Activated B cell treated with CpG ODN at 0.5 μM for 24 hours (primary cell): ENCODE measurements at regions not wholly inside any gene's neighbourhood (a gene's known extent, or its start where the extent isn't known, plus 50 kb on each side); places are given as distances from the start of the nearest gene placed in this dataset.

Experiments
- ATAC-seq: fragments of 200-7000 bp; cut with Tn5 transposase; one replicate; pipeline ENCODE4 v1.10.0; 2021; ENCODE audit warnings: low read depth, mild to moderate bottlenecking, moderate library complexity
- CTCF ChIA-PET: fragments of 350-600 bp; sonication (Branson Sonifier 250); formaldehyde crosslinking; loops from one replicate; lab custom pipeline; 2021; ENCODE audit warnings: antibody characterized with exemption; lab: Charles Lee
- POLR2A ChIA-PET: fragments of 350-600 bp; sonication (Branson Sonifier 250); formaldehyde crosslinking; loops from one replicate; lab custom pipeline; 2021; ENCODE audit warnings: antibody characterized with exemption; lab: Charles Lee
- DNase-seq: peaks from one replicate; pipeline ENCODE4 v3.0.0; 2022
- H3K27ac Mint-ChIP-seq: one replicate; pipeline ENCODE4 v1.8.0; 2020; ENCODE audit warnings: mixed read lengths
- H3K27me3 Mint-ChIP-seq: one replicate; pipeline ENCODE4 v1.8.0; 2021; ENCODE audit warnings: mixed read lengths
- H3K36me3 Mint-ChIP-seq: one replicate; pipeline ENCODE4 v1.8.0; 2021; ENCODE audit warnings: low read depth, mixed read lengths
- H3K4me1 Mint-ChIP-seq: one replicate; pipeline ENCODE4 v1.8.0; 2021; ENCODE audit warnings: mixed read lengths
- H3K4me3 Mint-ChIP-seq: one replicate; pipeline ENCODE4 v1.8.0; 2020; ENCODE audit warnings: mild to moderate bottlenecking, mixed read lengths
- H3K9me3 Mint-ChIP-seq: one replicate; pipeline ENCODE4 v1.8.0; 2020; ENCODE audit warnings: mixed read lengths
- intact Hi-C: fragments of 100-400 bp; cut with micrococcal nuclease; formaldehyde crosslinking; loops from one replicate; pipeline ENCODE4 v1.15.1; 2024
- TF ChIP-seq, protein P1 (sequence below): fragments of 200-600 bp; IDR thresholded peaks from one replicate; pipeline ENCODE4 v1.8.0; 2022; ENCODE audit warnings: antibody characterized with exemption, mild to moderate bottlenecking

DNA sequence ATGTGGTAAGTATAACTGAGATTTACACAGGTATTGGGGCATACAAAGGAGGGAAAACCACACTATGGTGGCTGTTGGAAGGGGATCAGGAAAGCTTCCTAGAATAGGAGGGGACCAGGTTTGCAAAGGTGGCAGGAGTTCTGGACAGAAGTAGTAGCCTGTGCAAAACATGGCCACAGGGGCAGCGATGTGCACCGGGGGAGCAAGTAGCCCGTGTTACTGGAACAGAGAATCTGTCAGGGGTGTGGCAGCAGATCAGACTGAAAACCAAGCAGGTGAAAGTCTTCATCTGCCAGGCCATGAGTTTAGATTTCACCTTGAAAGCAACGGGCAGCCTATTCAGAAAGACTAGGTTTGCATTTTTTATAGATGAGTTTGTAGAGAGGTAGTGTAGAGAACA is 182.3 kb upstream of the LPP start:
- Mint-ChIP-seq H3K36me3 (no peaks in the 10 kb centered on the region), H3K27me3 (peaks cover 12% of the 10 kb centered on the region), H3K4me3 (no peak overlapping the region), H3K9me3 (no peaks in the 10 kb centered on the region), H3K27ac (no peak overlapping the region), H3K4me1 (peaks cover 58% of the 10 kb centered on the region)
- DNase-seq (no peak), ATAC-seq (no peak)
- ChIA-PET CTCF (no interaction called here), POLR2A (no interaction called here)
- intact Hi-C loops = loop anchor here (10.0 kb wide), 1 partner anchor 723 kb away; no protein-coding TSS in a partner anchor
- TF ChIP-seq, protein P1, sequence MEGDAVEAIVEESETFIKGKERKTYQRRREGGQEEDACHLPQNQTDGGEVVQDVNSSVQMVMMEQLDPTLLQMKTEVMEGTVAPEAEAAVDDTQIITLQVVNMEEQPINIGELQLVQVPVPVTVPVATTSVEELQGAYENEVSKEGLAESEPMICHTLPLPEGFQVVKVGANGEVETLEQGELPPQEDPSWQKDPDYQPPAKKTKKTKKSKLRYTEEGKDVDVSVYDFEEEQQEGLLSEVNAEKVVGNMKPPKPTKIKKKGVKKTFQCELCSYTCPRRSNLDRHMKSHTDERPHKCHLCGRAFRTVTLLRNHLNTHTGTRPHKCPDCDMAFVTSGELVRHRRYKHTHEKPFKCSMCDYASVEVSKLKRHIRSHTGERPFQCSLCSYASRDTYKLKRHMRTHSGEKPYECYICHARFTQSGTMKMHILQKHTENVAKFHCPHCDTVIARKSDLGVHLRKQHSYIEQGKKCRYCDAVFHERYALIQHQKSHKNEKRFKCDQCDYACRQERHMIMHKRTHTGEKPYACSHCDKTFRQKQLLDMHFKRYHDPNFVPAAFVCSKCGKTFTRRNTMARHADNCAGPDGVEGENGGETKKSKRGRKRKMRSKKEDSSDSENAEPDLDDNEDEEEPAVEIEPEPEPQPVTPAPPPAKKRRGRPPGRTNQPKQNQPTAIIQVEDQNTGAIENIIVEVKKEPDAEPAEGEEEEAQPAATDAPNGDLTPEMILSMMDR = no peak

DNA sequence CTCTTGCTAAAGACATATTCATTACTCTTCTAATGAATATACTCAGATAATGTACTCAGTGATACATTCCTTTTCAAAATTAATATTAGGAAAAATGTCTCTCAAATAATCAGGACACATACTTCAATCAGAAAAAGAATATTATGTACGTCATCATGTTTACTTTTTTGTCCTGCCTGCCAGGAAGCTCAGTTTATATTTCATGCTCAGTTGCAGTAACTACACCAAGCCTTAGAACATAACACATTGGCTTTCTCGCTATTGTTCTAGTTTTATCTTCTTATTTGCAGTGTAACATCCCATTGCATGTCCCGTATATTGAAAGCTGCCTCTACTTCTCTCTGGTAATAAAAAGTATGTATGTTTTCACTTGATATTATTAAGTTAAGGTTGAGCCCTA is 181.5 kb upstream of the LPP start:
- Mint-ChIP-seq H3K4me1 (peaks cover 53% of the 10 kb centered on the region), H3K4me3 (no peak overlapping the region), H3K27me3 (peaks cover 9% of the 10 kb centered on the region), H3K27ac (no peak overlapping the region), H3K36me3 (no peaks in the 10 kb centered on the region), H3K9me3 (peaks cover under 1% of the 10 kb centered on the region)
- no peak for DNase-seq
- intact Hi-C loops = loop anchor here (10.0 kb wide), 1 partner anchor 722 kb away; no protein-coding TSS in a partner anchor
- CTCF ChIA-PET = no interaction called here
- TF ChIP-seq, protein P1 = no peak
- POLR2A ChIA-PET = interaction anchor here (0.5 to 0.8 kb wide), 4 partner anchors 172 to 415 kb away, joined by 3 to 5 read pairs (median 4); partner anchors contain the start of gene BCL6
- ATAC-seq = no peak

DNA sequence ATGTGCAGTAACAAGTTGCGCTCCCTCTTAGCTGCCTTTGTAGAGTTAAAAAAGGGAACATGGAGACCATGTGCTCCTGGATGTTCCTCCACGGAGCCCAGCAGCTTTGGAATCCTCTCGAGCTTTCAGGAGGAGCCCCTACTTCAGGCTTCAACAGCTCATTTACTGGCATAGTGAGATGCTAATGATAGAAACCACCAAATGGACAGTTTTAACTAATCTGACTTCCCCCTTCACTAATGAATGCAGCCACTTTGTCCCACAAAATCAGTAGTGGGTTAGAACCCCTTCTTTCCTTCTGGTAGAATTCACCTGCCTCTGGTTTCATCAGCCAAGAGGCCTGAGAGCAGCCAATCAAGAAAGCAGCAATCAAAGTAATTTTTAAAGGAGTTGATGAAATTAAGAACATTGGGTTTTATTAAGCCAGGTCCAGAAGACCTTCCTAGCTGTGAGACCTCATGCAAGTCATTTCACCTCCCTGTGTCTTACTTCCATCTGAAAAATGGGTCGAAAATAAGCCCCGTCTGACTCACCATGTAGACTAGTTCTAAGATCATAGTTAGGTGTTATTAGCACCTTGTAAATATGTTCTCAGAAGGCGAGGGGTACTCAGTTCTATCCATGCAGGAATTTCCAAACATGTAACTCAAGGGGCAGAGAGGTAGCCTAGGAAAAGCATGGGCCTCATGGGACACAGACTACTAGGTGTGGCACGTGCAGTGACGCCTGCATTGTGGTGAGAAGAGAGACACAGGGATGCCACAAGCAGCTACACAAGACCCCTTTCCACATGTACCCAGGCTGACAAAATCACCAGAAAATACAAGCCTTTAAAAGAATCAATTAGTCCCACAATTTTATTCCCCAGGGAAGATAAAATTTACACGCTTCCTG is 179.7 kb upstream of the LPP start:
- Mint-ChIP-seq H3K36me3 (no peaks in the 10 kb centered on the region), H3K4me3 (peak overlapping the region; percentile 74), H3K27me3 (peaks cover 9% of the 10 kb centered on the region), H3K9me3 (peaks cover 3% of the 10 kb centered on the region), H3K4me1 (peaks cover 61% of the 10 kb centered on the region), H3K27ac (peak overlapping the region; percentile 81)
- no peak for ATAC-seq
- intact Hi-C loops = loop anchor here (1.0 to 10.0 kb wide), 8 partner anchors 29 to 779 kb away; partner anchors contain the start of genes BCL6 and LPP
- ChIA-PET CTCF (interaction anchor here (0.7 to 3.3 kb wide), 10 partner anchors 19 to 980 kb away, joined by 3 to 15 read pairs (median 4); no protein-coding TSS in a partner anchor), POLR2A (interaction anchor here (0.7 to 3.4 kb wide), 12 partner anchors 26 to 427 kb away, joined by 3 to 38 read pairs (median 4); partner anchors contain the start of genes BCL6 and LPP)
- TF ChIP-seq, protein P1 = no peak
- no peak for DNase-seq

DNA sequence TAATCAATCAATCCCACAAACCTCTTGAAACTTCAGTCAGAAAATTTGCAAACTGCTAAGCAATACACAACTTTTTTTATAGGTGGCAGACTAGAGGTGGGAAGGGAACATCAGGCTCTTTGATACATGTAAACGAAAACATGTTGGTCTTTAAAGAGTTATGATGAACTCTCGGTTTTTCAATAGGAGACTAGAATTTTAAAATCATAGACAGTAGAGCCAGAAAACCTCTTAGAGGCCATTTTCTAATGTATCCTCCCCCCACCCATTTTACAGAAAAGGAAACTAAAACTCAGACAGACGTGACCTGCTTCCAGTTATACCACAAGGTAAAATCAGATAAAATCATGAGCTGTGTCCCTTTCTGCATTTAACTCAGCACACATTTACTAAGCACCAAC is 179.1 kb upstream of the LPP start:
- Mint-ChIP-seq H3K4me1 (peaks cover 61% of the 10 kb centered on the region), H3K9me3 (peaks cover 3% of the 10 kb centered on the region), H3K36me3 (no peaks in the 10 kb centered on the region), H3K27me3 (peaks cover 5% of the 10 kb centered on the region), H3K4me3 (peak overlapping the region; percentile 74), H3K27ac (peak overlapping the region; percentile 81)
- ATAC-seq = peak; percentile 10
- no peak for DNase-seq
- CTCF ChIA-PET = interaction anchor here (0.8 to 3.3 kb wide), 9 partner anchors 18 to 979 kb away, joined by 3 to 15 read pairs (median 3); no protein-coding TSS in a partner anchor
- intact Hi-C loops = loop anchor here (1.0 to 10.0 kb wide), 10 partner anchors 30 to 778 kb away; partner anchors contain the start of genes BCL6 and LPP
- TF ChIP-seq, protein P1 = no peak
- POLR2A ChIA-PET = interaction anchor here (0.6 to 3.4 kb wide), 11 partner anchors 15 to 739 kb away, joined by 3 to 38 read pairs (median 5); partner anchors contain the start of genes BCL6 and LPP
